K562 (cell line): ENCODE measurements at regions not wholly inside any gene's neighbourhood (a gene's known extent, or its start where the extent isn't known, plus 50 kb on each side); places are given as distances from the start of the nearest gene placed in this dataset.

ENCODE experiments used
- POLR2AphosphoS5 ChIP-seq: IDR thresholded peaks from 2 replicates; pipeline ENCODE4 v1.6.1; 2011; ENCODE audit warnings: mild to moderate bottlenecking, low read depth, low read length, moderate library complexity; ENCODE audit not compliant: control insufficient read depth, insufficient read depth
- YBX1 ChIP-seq: fragments of 450-650 bp; IDR thresholded peaks from 2 replicates; pipeline ENCODE4 v1.7.1; 2016; ENCODE audit warnings: mild to moderate bottlenecking

GRCh38 chr6:146905181-146905704 is 299.0 kb upstream of the STXBP5 start:
- TF ChIP-seq YBX1 (no peak), POLR2AphosphoS5 (no peak)
